GM18861 (cell line): ENCODE measurements at regions not wholly inside any gene's neighbourhood (a gene's known extent, or its start where the extent isn't known, plus 50 kb on each side); places are given as distances from the start of the nearest gene placed in this dataset.
"Not testable (repeated sequence)": the region's sequence is repeated elsewhere in the genome, so short reads cannot be mapped to it uniquely, and the experiment has no call there.

Experiments
- ATAC-seq: cut with Tn5 transposase; IDR thresholded peaks from one replicate; pipeline ENCODE4 v1.9.1; 2021; ENCODE audit not compliant: unreplicated experiment

- ATAC-seq = no peak
Measured at GRCh38 chr6:131424475-131424874, 148.6 kb upstream of the ARG1 start.

- ATAC-seq = no peak
Measured at GRCh38 chr6:131427434-131428058, 145.5 kb upstream of the ARG1 start.

GRCh38 chr6:131430531-131430930 is 142.5 kb upstream of the ARG1 start:
- ATAC-seq = no peak

GRCh38 chr6:131431718-131432117 is 141.3 kb upstream of the ARG1 start:
- ATAC-seq = no peak

GRCh38 chr6:131433927-131434326 is 139.1 kb upstream of the ARG1 start:
- no peak for ATAC-seq

- ATAC-seq = no peak
Measured at GRCh38 chr6:131436358-131436757, 136.7 kb upstream of the ARG1 start.

- no peak for ATAC-seq
Measured at GRCh38 chr6:131443014-131443413, 130.0 kb upstream of the ARG1 start.

GRCh38 chr6:131443514-131443913 is 129.5 kb upstream of the ARG1 start:
- ATAC-seq = no peak

GRCh38 chr6:131445356-131445755 is 127.7 kb upstream of the ARG1 start:
- not testable (repeated sequence) for ATAC-seq

GRCh38 chr6:131450861-131451260 is 122.2 kb upstream of the ARG1 start:
- ATAC-seq = no peak

GRCh38 chr6:131451321-131452144 is 121.5 kb upstream of the ARG1 start:
- no peak for ATAC-seq

GRCh38 chr6:131453803-131454202 is 119.2 kb upstream of the ARG1 start:
- no peak for ATAC-seq

- no peak for ATAC-seq
Measured at GRCh38 chr6:131456565-131456964, 116.5 kb upstream of the ARG1 start.

- ATAC-seq = no peak
Measured at GRCh38 chr6:131459005-131459404, 114.0 kb upstream of the ARG1 start.

GRCh38 chr6:131460614-131461000 is 112.4 kb upstream of the ARG1 start:
- no peak for ATAC-seq

GRCh38 chr6:131469130-131469529 is 103.9 kb upstream of the ARG1 start:
- ATAC-seq = no peak

- ATAC-seq = no peak
Measured at GRCh38 chr6:131470534-131470933, 102.5 kb upstream of the ARG1 start.

GRCh38 chr6:131471331-131471730 is 101.7 kb upstream of the ARG1 start:
- no peak for ATAC-seq

- not testable (repeated sequence) for ATAC-seq
Measured at GRCh38 chr6:131473303-131473702, 99.7 kb upstream of the ARG1 start.

- ATAC-seq = no peak
Measured at GRCh38 chr6:131476362-131476761, 96.7 kb upstream of the ARG1 start.

GRCh38 chr6:131478740-131479211 is 94.2 kb upstream of the ARG1 start:
- ATAC-seq = not testable (repeated sequence)

GRCh38 chr6:131486608-131487007 is 86.4 kb upstream of the ARG1 start:
- no peak for ATAC-seq
